H9 (cell line): ENCODE measurements at regions not wholly inside any gene's neighbourhood (a gene's known extent, or its start where the extent isn't known, plus 50 kb on each side); places are given as distances from the start of the nearest gene placed in this dataset.

Source experiments
- DNase-seq: peaks from one replicate; pipeline ENCODE4 v3.0.0-alpha.2; 2017
- H2AFZ ChIP-seq: one replicate; pipeline ENCODE4 v1.6.1; 2013; ENCODE audit warnings: mild to moderate bottlenecking, low read length, control low read depth, moderate library complexity
- H2AK5ac ChIP-seq: 2 replicates; pipeline ENCODE4 v1.6.1; 2013; ENCODE audit warnings: low read length, control low read depth, mixed read lengths; ENCODE audit not compliant: insufficient read length
- H2BK120ac ChIP-seq: one replicate; pipeline ENCODE4 v1.6.1; 2013; ENCODE audit warnings: low read depth, mild to moderate bottlenecking, low read length, control low read depth, inconsistent platforms; ENCODE audit not compliant: poor library complexity, severe bottlenecking
- H2BK12ac ChIP-seq: 2 replicates; pipeline ENCODE4 v1.6.1; 2013; ENCODE audit warnings: low read length, control low read depth, mixed read lengths, low read depth; ENCODE audit not compliant: insufficient read length
- H2BK15ac ChIP-seq: 2 replicates; pipeline ENCODE4 v1.6.1; 2013; ENCODE audit warnings: low read depth, low read length, control low read depth
- H2BK20ac ChIP-seq: one replicate; pipeline ENCODE4 v1.6.1; 2013; ENCODE audit warnings: low read depth, mild to moderate bottlenecking, low read length, control low read depth, inconsistent platforms; ENCODE audit not compliant: poor library complexity, severe bottlenecking
- H2BK5ac ChIP-seq: 2 replicates; pipeline ENCODE4 v1.6.1; 2013; ENCODE audit warnings: low read length, control low read depth, mixed read lengths; ENCODE audit not compliant: insufficient read length
- H3K14ac ChIP-seq: 2 replicates; pipeline ENCODE4 v1.6.1; 2013; ENCODE audit warnings: low read length, control low read depth; ENCODE audit not compliant: insufficient read depth
- H3K18ac ChIP-seq: 2 replicates; pipeline ENCODE4 v1.6.1; 2013; ENCODE audit warnings: low read depth, mild to moderate bottlenecking, mixed read lengths, low read length, control low read depth; ENCODE audit not compliant: insufficient read length
- H3K23ac ChIP-seq: 2 replicates; pipeline ENCODE4 v1.6.1; 2013; ENCODE audit warnings: low read length, control low read depth, mixed read lengths, low read depth; ENCODE audit not compliant: insufficient read length
- H3K23me2 ChIP-seq: 2 replicates; pipeline ENCODE4 v1.6.1; 2013; ENCODE audit warnings: low read depth, mild to moderate bottlenecking, mixed read lengths, low read length, control low read depth; ENCODE audit not compliant: insufficient read length, poor library complexity, severe bottlenecking
- H3K27ac ChIP-seq: 2 replicates; pipeline ENCODE4 v1.5.1; 2013; ENCODE audit warnings: low read length, control low read depth, mixed read lengths, low read depth; ENCODE audit not compliant: insufficient read length
- H3K27me3 ChIP-seq: 2 replicates; pipeline ENCODE4 v1.6.1; 2013; ENCODE audit warnings: low read length, control low read depth, inconsistent platforms; ENCODE audit not compliant: insufficient read depth
- H3K4ac ChIP-seq: 2 replicates; pipeline ENCODE4 v1.6.1; 2013; ENCODE audit warnings: low read depth, mild to moderate bottlenecking, control low read depth, inconsistent platforms, low read length, moderate library complexity
- H3K4me1 ChIP-seq: 2 replicates; pipeline ENCODE4 v1.6.1; 2013; ENCODE audit warnings: low read length, control low read depth, inconsistent platforms; ENCODE audit not compliant: insufficient read depth
- H3K4me2 ChIP-seq: 2 replicates; pipeline ENCODE4 v1.6.1; 2013; ENCODE audit warnings: low read length, control low read depth, mixed read lengths; ENCODE audit not compliant: insufficient read length, insufficient read depth
- H3K56ac ChIP-seq: 2 replicates; pipeline ENCODE4 v1.6.1; 2013; ENCODE audit warnings: low read depth, mild to moderate bottlenecking, mixed read lengths, low read length, control low read depth; ENCODE audit not compliant: insufficient read length
- H3K79me1 ChIP-seq: 2 replicates; pipeline ENCODE4 v1.6.1; 2013; ENCODE audit warnings: low read depth, mild to moderate bottlenecking, moderate library complexity, low read length, control low read depth, inconsistent platforms; ENCODE audit not compliant: insufficient read depth, poor library complexity, severe bottlenecking
- H3K79me2 ChIP-seq: 2 replicates; pipeline ENCODE4 v1.6.1; 2013; ENCODE audit warnings: low read length, control low read depth, inconsistent platforms; ENCODE audit not compliant: insufficient read depth
- H3K9ac ChIP-seq: 2 replicates; pipeline ENCODE4 v1.6.1; 2013; ENCODE audit warnings: low read length, control low read depth, mixed read lengths; ENCODE audit not compliant: insufficient read length; ENCODE audit errors: extremely low read depth
- H3K9me3 ChIP-seq: one replicate; pipeline ENCODE4 v1.6.1; 2013; ENCODE audit warnings: low read depth, low read length, inconsistent platforms; ENCODE audit not compliant: control insufficient read depth
- H3T11ph ChIP-seq: one replicate; pipeline ENCODE4 v1.6.1; 2013; ENCODE audit warnings: mild to moderate bottlenecking, low read length, control low read depth, inconsistent platforms
- H4K20me1 ChIP-seq: one replicate; pipeline ENCODE4 v1.6.1; 2013; ENCODE audit not compliant: control insufficient read depth, insufficient read length, insufficient read depth
- H4K5ac ChIP-seq: 2 replicates; pipeline ENCODE4 v1.6.1; 2013; ENCODE audit warnings: low read depth, mild to moderate bottlenecking, mixed read lengths, low read length, control low read depth; ENCODE audit not compliant: insufficient read length
- H4K8ac ChIP-seq: replicated peaks from 2 replicates; pipeline ENCODE4 v1.6.1; 2013; ENCODE audit warnings: low read length, control low read depth, mixed read lengths, low read depth; ENCODE audit not compliant: insufficient read length
- H4K91ac ChIP-seq: 2 replicates; pipeline ENCODE4 v1.6.1; 2013; ENCODE audit warnings: low read depth, mild to moderate bottlenecking, moderate library complexity, mixed read lengths, low read length, control low read depth; ENCODE audit not compliant: insufficient read length
- H3K27ac Mint-ChIP-seq, 3 experiments: 2 replicates in 2 of 3; 3 replicates in 1 of 3; pipeline ENCODE4 v1.8.0; 2020 to 2021; ENCODE audit warnings: mixed read lengths in 3 of 3, mild to moderate bottlenecking in 1 of 3, moderate library complexity in 1 of 3
- H3K27me3 Mint-ChIP-seq: 2 replicates; pipeline ENCODE4 v1.8.0; 2021; ENCODE audit warnings: low read depth, mild to moderate bottlenecking, moderate library complexity, mixed read lengths
- H3K36me3 Mint-ChIP-seq, 3 experiments: 2 replicates in 2 of 3; 3 replicates in 1 of 3; pipeline ENCODE4 v1.8.0; 2020 to 2021; ENCODE audit warnings: low read depth in 3 of 3, mixed read lengths in 3 of 3; ENCODE audit not compliant: insufficient read depth in 1 of 3
- H3K4me1 Mint-ChIP-seq, 2 experiments: 2 replicates each; pipeline ENCODE4 v1.8.0; 2020; ENCODE audit warnings: mixed read lengths in 2 of 2
- H3K4me3 Mint-ChIP-seq, 2 experiments: 2 replicates in 1 of 2; 3 replicates in 1 of 2; pipeline ENCODE4 v1.8.0; 2020 to 2021; ENCODE audit warnings: mild to moderate bottlenecking in 2 of 2, mixed read lengths in 2 of 2, moderate library complexity in 1 of 2
- H3K9me3 Mint-ChIP-seq, 2 experiments: 2 replicates in 1 of 2; 3 replicates in 1 of 2; pipeline ENCODE4 v1.8.0; 2020; ENCODE audit warnings: mild to moderate bottlenecking in 2 of 2, mixed read lengths in 2 of 2, moderate library complexity in 1 of 2
- CTCF ChIP-seq: fragments of 200-600 bp; sonication (generic); conservative IDR thresholded peaks from 3 replicates; pipeline ENCODE4 v1.8.0; 2021; ENCODE audit warnings: antibody characterized with exemption, mild to moderate bottlenecking
- WGBS: extraction: QIAGEN DNeasy Blood & Tissue Kit; methylation state at CpG from one replicate; pipeline ENCODE4 v1.1.7; 2013; ENCODE audit warnings: missing lambda C conversion rate, low lambda C conversion rate, mixed read lengths; ENCODE audit not compliant: insufficient read length; ENCODE audit errors: extremely low coverage; 5-methylcytosine and 5-hydroxymethylcytosine counted together

DNA sequence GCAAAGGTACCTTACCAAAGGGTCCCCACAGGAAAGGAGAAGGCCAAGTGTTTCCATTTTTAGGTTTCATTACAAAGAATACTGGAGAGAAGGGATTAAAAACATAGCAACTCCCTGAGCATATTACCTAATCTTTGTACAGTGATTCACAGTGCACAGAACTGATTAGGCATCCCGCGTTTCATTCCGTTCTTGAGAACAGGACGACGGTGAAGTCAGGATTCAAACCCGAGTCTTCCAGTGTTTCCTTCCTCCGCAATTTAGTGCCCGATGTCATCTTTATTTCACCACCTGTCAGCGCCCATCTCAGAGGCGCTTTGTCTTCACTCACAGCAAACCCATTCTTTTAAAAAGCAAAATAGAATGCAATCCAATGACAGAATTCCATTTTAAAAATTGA is 488.5 kb downstream of the EIPR1 start:
- no peak overlapping the region for H4K8ac ChIP-seq
- H3K79me2 ChIP-seq = no peaks in the 10 kb centered on the region
- no CpG with 5 or more reads among the region's 10 CpGs for WGBS
- Mint-ChIP-seq H3K36me3 (no peaks in the 10 kb centered on the region), H3K4me1 (no peaks in the 10 kb centered on the region), H3K4me3 (no peak overlapping the region), H3K9me3 (no peaks in the 10 kb centered on the region; a peak in 1 of 5 replicates), H3K27me3 (no peaks in the 10 kb centered on the region; the same call in 1 of the 2 replicates), H3K27ac (no peak overlapping the region)
- no peak overlapping the region for H2BK5ac ChIP-seq
- H2BK12ac ChIP-seq = no peak overlapping the region
- TF ChIP-seq CTCF = no peak
- no peak overlapping the region for H3K23ac ChIP-seq
- no peak overlapping the region for H4K5ac ChIP-seq
- no peak overlapping the region for H3K27ac ChIP-seq
- no peak overlapping the region for H3T11ph ChIP-seq
- H3K23me2 ChIP-seq = no peaks in the 10 kb centered on the region
- H3K27me3 ChIP-seq = no peaks in the 10 kb centered on the region
- no peak overlapping the region for H2AFZ ChIP-seq
- H3K56ac ChIP-seq = no peak overlapping the region
- H3K4me2 ChIP-seq = no peak overlapping the region
- H3K79me1 ChIP-seq = no peaks in the 10 kb centered on the region
- no peaks in the 10 kb centered on the region for H3K9me3 ChIP-seq
- H2BK120ac ChIP-seq = no peak overlapping the region
- no peak overlapping the region for H3K4ac ChIP-seq
- H4K20me1 ChIP-seq = no peaks in the 10 kb centered on the region
- no peak overlapping the region for H4K91ac ChIP-seq
- H2AK5ac ChIP-seq = no peak overlapping the region
- H3K4me1 ChIP-seq = no peaks in the 10 kb centered on the region; the same call in 1 of the 2 replicates
- no peak for DNase-seq
- no peak overlapping the region for H3K18ac ChIP-seq
- H2BK20ac ChIP-seq = no peak overlapping the region
- no peak overlapping the region for H3K14ac ChIP-seq
- H2BK15ac ChIP-seq = no peak overlapping the region
- H3K9ac ChIP-seq = no peak overlapping the region
